Liver (tissue), 8 donors: ENCODE measurements at regions not wholly inside any gene's neighbourhood (a gene's known extent, or its start where the extent isn't known, plus 50 kb on each side); places are given as distances from the start of the nearest gene placed in this dataset.

Experiments used
- DNase-seq: peaks from one replicate; pipeline ENCODE4 v3.0.0-alpha.2; 2017; ENCODE audit warnings: low spot score
- H3K27ac ChIP-seq, 2 donors: one replicate each; pipeline ENCODE4 v1.7.0; 2013; ENCODE audit warnings: inconsistent platforms in 2 of 2, low read length in 2 of 2, control low read depth in 1 of 2, low read depth in 1 of 2, mild to moderate bottlenecking in 1 of 2
- H3K27me3 ChIP-seq, 4 donors: one replicate each; pipeline versions ENCODE4 v1.6.1 to v1.7.0; 2013; ENCODE audit warnings: low read length in 3 of 4, inconsistent platforms in 1 of 4, mild to moderate bottlenecking in 1 of 4, moderate library complexity in 1 of 4; ENCODE audit not compliant: control insufficient read depth in 4 of 4, insufficient read depth in 4 of 4
- H3K36me3 ChIP-seq, 4 donors: one replicate each; pipeline versions ENCODE4 v1.6.1 to v1.7.0; 2013; ENCODE audit warnings: low read length in 3 of 4, mild to moderate bottlenecking in 3 of 4, low read depth in 1 of 4, moderate library complexity in 1 of 4; ENCODE audit not compliant: control insufficient read depth in 4 of 4, insufficient read depth in 3 of 4
- H3K4me1 ChIP-seq, 4 donors: one replicate each; pipeline versions ENCODE4 v1.6.1 to v1.7.0; 2013; ENCODE audit warnings: low read length in 3 of 4, mild to moderate bottlenecking in 3 of 4, moderate library complexity in 1 of 4; ENCODE audit not compliant: control insufficient read depth in 4 of 4, insufficient read depth in 4 of 4
- H3K4me3 ChIP-seq, 3 donors: one replicate each; pipeline versions ENCODE4 v1.6.1 to v1.7.0; 2013; ENCODE audit warnings: low read length in 3 of 3, control low read depth in 1 of 3, low read depth in 1 of 3, mild to moderate bottlenecking in 1 of 3
- H3K9ac ChIP-seq, 2 donors: one replicate each; pipeline ENCODE4 v1.7.0; 2013; ENCODE audit warnings: low read length in 2 of 2, mild to moderate bottlenecking in 2 of 2, moderate library complexity in 2 of 2, control low read depth in 1 of 2, low read depth in 1 of 2
- H3K9me3 ChIP-seq, 4 donors: one replicate each; pipeline versions ENCODE4 v1.6.1 to v1.7.0; 2013; ENCODE audit warnings: low read length in 3 of 4; ENCODE audit not compliant: control insufficient read depth in 4 of 4
- ATF3 ChIP-seq: IDR thresholded peaks from 2 replicates; pipeline ENCODE4 v1.6.1; 2016; ENCODE audit warnings: antibody characterized with exemption
- CTCF ChIP-seq: fragments of 150-350 bp; IDR thresholded peaks from 2 replicates; pipeline ENCODE4 v1.5.1; 2017; ENCODE audit warnings: improper control_type of control experiment, low read depth, low read length; ENCODE audit not compliant: missing input control
- EGR1 ChIP-seq, 2 donors: IDR thresholded peaks; 2 replicates each; pipeline ENCODE4 v1.6.1; 2016 to 2018; ENCODE audit warnings: antibody characterized with exemption in 2 of 2, low read depth in 2 of 2
- FOXA1 ChIP-seq: IDR thresholded peaks from 2 replicates; pipeline ENCODE4 v1.6.1; 2016; ENCODE audit warnings: antibody characterized with exemption
- FOXA2 ChIP-seq: IDR thresholded peaks from 2 replicates; pipeline ENCODE4 v1.6.1; 2016; ENCODE audit warnings: antibody characterized with exemption
- GABPA ChIP-seq, 2 donors: IDR thresholded peaks in 1 of 2; conservative IDR thresholded peaks in 1 of 2; 2 replicates each; pipeline ENCODE4 v1.6.1; 2016; ENCODE audit warnings: antibody characterized with exemption in 2 of 2, mild to moderate bottlenecking in 1 of 2, moderate library complexity in 1 of 2
- HNF4A ChIP-seq, 2 donors: conservative IDR thresholded peaks; 2 replicates each; pipeline ENCODE4 v1.6.1; 2016; ENCODE audit warnings: antibody characterized with exemption in 2 of 2, mild to moderate bottlenecking in 2 of 2
- HNF4G ChIP-seq: IDR thresholded peaks from 2 replicates; pipeline ENCODE4 v1.6.1; 2016; ENCODE audit warnings: antibody characterized with exemption
- JUND ChIP-seq, 2 donors: IDR thresholded peaks; 2 replicates each; pipeline ENCODE4 v1.6.1; 2016; ENCODE audit warnings: antibody characterized with exemption in 2 of 2
- MAX ChIP-seq: IDR thresholded peaks from 2 replicates; pipeline ENCODE4 v1.6.1; 2016; ENCODE audit warnings: antibody characterized with exemption
- NR2F2 ChIP-seq: IDR thresholded peaks from 2 replicates; pipeline ENCODE4 v1.6.1; 2016; ENCODE audit warnings: antibody characterized with exemption
- RAD21 ChIP-seq, 2 donors: IDR thresholded peaks; 2 replicates each; pipeline ENCODE4 v1.6.1; 2016; ENCODE audit warnings: antibody characterized with exemption in 2 of 2, mild to moderate bottlenecking in 2 of 2
- REST ChIP-seq: IDR thresholded peaks from 2 replicates; pipeline ENCODE4 v1.6.1; 2016; ENCODE audit warnings: antibody characterized with exemption, mild to moderate bottlenecking
- RXRA ChIP-seq, 2 donors: IDR thresholded peaks; 2 replicates each; pipeline ENCODE4 v1.6.1; 2017 to 2018; ENCODE audit warnings: antibody characterized with exemption in 2 of 2, mild to moderate bottlenecking in 1 of 2
- SP1 ChIP-seq: IDR thresholded peaks from 2 replicates; pipeline ENCODE4 v1.6.1; 2018; ENCODE audit warnings: antibody characterized with exemption, mild to moderate bottlenecking
- TAF1 ChIP-seq: conservative IDR thresholded peaks from 2 replicates; pipeline ENCODE4 v1.6.1; 2016; ENCODE audit warnings: antibody characterized with exemption, mild to moderate bottlenecking
- YY1 ChIP-seq: IDR thresholded peaks from 2 replicates; pipeline ENCODE4 v1.6.1; 2016; ENCODE audit warnings: antibody characterized with exemption, mild to moderate bottlenecking
- ZBTB33 ChIP-seq: IDR thresholded peaks from 2 replicates; pipeline ENCODE4 v1.6.1; 2016; ENCODE audit warnings: antibody characterized with exemption
- WGBS: extraction: QIAGEN DNeasy Blood & Tissue Kit; methylation state at CpG from one replicate; pipeline ENCODE4 v1.1.7; 2013; 5-methylcytosine and 5-hydroxymethylcytosine counted together
- donor health status: healthy.
- donor health status: healthy.
- donor health status: healthy.
- donor health status: healthy.
- donor health status: healthy.

GRCh38 chr3:43970351-43970750, 271.3 kb upstream of the TOPAZ1 start (continued):
- no peak for TF ChIP-seq REST
- no peak for TF ChIP-seq GABPA (IDR thresholded peaks at IDR 0.05 in 1 of 2, conservative IDR thresholded peaks at IDR 0.05 in 1 of 2)

- Histone ChIP-seq H3K27me3 (no peaks in the 10 kb centered on the region), H3K27ac (no peak overlapping the region)
- WGBS = 71% methylated on average over 4 of the region's 4 CpGs
Measured at GRCh38 chr3:43970920-43971319, 270.8 kb upstream of the TOPAZ1 start.

More at GRCh38 chr3:43970920-43971319, 270.8 kb upstream of the TOPAZ1 start:
- no peaks in the 10 kb centered on the region for H3K4me1 ChIP-seq
- H3K4me3 ChIP-seq = no peak overlapping the region
- no peak for DNase-seq
- H3K9me3 ChIP-seq = peaks cover 2 to 4% (median 3%) of the 10 kb centered on the region in 4 donors
- no peaks in the 10 kb centered on the region for H3K36me3 ChIP-seq
- no peak for TF ChIP-seq SP1
- TF ChIP-seq CTCF = no peak
- TF ChIP-seq ZBTB33 = no peak
- no peak for TF ChIP-seq RAD21 (IDR thresholded peaks at IDR 0.05)
- TF ChIP-seq YY1 = no peak
- TF ChIP-seq GABPA (IDR thresholded peaks at IDR 0.05 in 1 of 2, conservative IDR thresholded peaks at IDR 0.05 in 1 of 2) = no peak
- TF ChIP-seq JUND (IDR thresholded peaks at IDR 0.05) = no peak
- TF ChIP-seq REST = no peak
- no peak for TF ChIP-seq HNF4A (conservative IDR thresholded peaks at IDR 0.05)
- no peak for TF ChIP-seq MAX
- no peak for TF ChIP-seq EGR1 (IDR thresholded peaks at IDR 0.05; ENCODE audit: low read depth in 2 of 2)
- no peak for TF ChIP-seq NR2F2
- no peak for TF ChIP-seq FOXA2
- no peak for TF ChIP-seq ATF3
- no peak for TF ChIP-seq RXRA (IDR thresholded peaks at IDR 0.05)
- TF ChIP-seq HNF4G = no peak
- no peak for TF ChIP-seq FOXA1
- no peak for TF ChIP-seq TAF1
- no peak overlapping the region for H3K9ac ChIP-seq
